ENCODE measurements at regions not wholly inside any gene's neighbourhood (a gene's known extent, or its start where the extent isn't known, plus 50 kb on each side); places are given as distances from the start of the nearest gene placed in this dataset.

GRCh38 chr9:135418161-135418560, 61.4 kb upstream of the PPP1R26 start:
- Histone ChIP-seq H3K36me3 (ENCODE audit: insufficient read depth, low read length) (no peaks in the 10 kb centered on the region), H3K9me3 (ENCODE audit: low read depth, low read length) (no peaks in the 10 kb centered on the region), H3K4me2 (ENCODE audit: insufficient read depth, low read length) (no peak overlapping the region), H3K4me3 (ENCODE audit: insufficient read depth, low read length) (no peak overlapping the region), H3K27me3 (ENCODE audit: insufficient read depth, low read length) (no peaks in the 10 kb centered on the region), H2AFZ (ENCODE audit: low read length) (no peak overlapping the region), H3K27ac (ENCODE audit: low read depth, low read length) (no peak overlapping the region), H3K4me1 (ENCODE audit: insufficient read depth, low read length) (no peaks in the 10 kb centered on the region), H3K79me2 (ENCODE audit: insufficient read depth, low read length) (no peaks in the 10 kb centered on the region), H4K20me1 (ENCODE audit: insufficient read depth, low read length) (no peaks in the 10 kb centered on the region)
- no peak for TF ChIP-seq CTCF (IDR thresholded peaks at IDR 0.05; ENCODE audit: extremely low read depth, low read depth, low read length)
- peak; percentile 75 for DNase-seq (ENCODE audit: insufficient read length, low spot score, missing footprints)

GRCh38 chr9:135419106-135419505, 60.5 kb upstream of the PPP1R26 start:
- Histone ChIP-seq H3K4me2 (ENCODE audit: insufficient read depth, low read length) (no peak overlapping the region), H3K9me3 (ENCODE audit: low read depth, low read length) (no peaks in the 10 kb centered on the region), H2AFZ (ENCODE audit: low read length) (no peak overlapping the region), H3K27me3 (ENCODE audit: insufficient read depth, low read length) (no peaks in the 10 kb centered on the region), H3K27ac (ENCODE audit: low read depth, low read length) (no peak overlapping the region), H3K4me1 (ENCODE audit: insufficient read depth, low read length) (no peaks in the 10 kb centered on the region), H4K20me1 (ENCODE audit: insufficient read depth, low read length) (no peaks in the 10 kb centered on the region), H3K36me3 (ENCODE audit: insufficient read depth, low read length) (no peaks in the 10 kb centered on the region), H3K79me2 (ENCODE audit: insufficient read depth, low read length) (no peaks in the 10 kb centered on the region), H3K4me3 (ENCODE audit: insufficient read depth, low read length) (no peak overlapping the region)
- no peak for TF ChIP-seq CTCF (IDR thresholded peaks at IDR 0.05; ENCODE audit: extremely low read depth, low read depth, low read length)
- no peak for DNase-seq (ENCODE audit: insufficient read length, low spot score, missing footprints)

GRCh38 chr9:135422341-135422944, 57.1 kb upstream of the PPP1R26 start:
- DNase-seq (ENCODE audit: insufficient read length, low spot score, missing footprints) = peak; percentile 5
- Histone ChIP-seq H3K4me3 (ENCODE audit: insufficient read depth, low read length) (no peak overlapping the region), H2AFZ (ENCODE audit: low read length) (no peak overlapping the region), H3K9me3 (ENCODE audit: low read depth, low read length) (no peaks in the 10 kb centered on the region), H3K27me3 (ENCODE audit: insufficient read depth, low read length) (no peaks in the 10 kb centered on the region), H3K27ac (ENCODE audit: low read depth, low read length) (no peak overlapping the region), H4K20me1 (ENCODE audit: insufficient read depth, low read length) (no peaks in the 10 kb centered on the region), H3K79me2 (ENCODE audit: insufficient read depth, low read length) (no peaks in the 10 kb centered on the region), H3K4me1 (ENCODE audit: insufficient read depth, low read length) (no peaks in the 10 kb centered on the region), H3K4me2 (ENCODE audit: insufficient read depth, low read length) (no peak overlapping the region), H3K36me3 (ENCODE audit: insufficient read depth, low read length) (no peaks in the 10 kb centered on the region)
- no peak for TF ChIP-seq CTCF (IDR thresholded peaks at IDR 0.05; ENCODE audit: extremely low read depth, low read depth, low read length)

- no peaks in the 10 kb centered on the region for H3K4me1 ChIP-seq (ENCODE audit: insufficient read depth, low read length)
- TF ChIP-seq CTCF (IDR thresholded peaks at IDR 0.05; ENCODE audit: extremely low read depth, low read depth, low read length) = no peak
- no peaks in the 10 kb centered on the region for H3K36me3 ChIP-seq (ENCODE audit: insufficient read depth, low read length)
- DNase-seq (ENCODE audit: insufficient read length, low spot score, missing footprints) = no peak
- no peaks in the 10 kb centered on the region for H3K79me2 ChIP-seq (ENCODE audit: insufficient read depth, low read length)
- no peak overlapping the region for H3K4me3 ChIP-seq (ENCODE audit: insufficient read depth, low read length)
- H3K27ac ChIP-seq (ENCODE audit: low read depth, low read length) = no peak overlapping the region
- H3K27me3 ChIP-seq (ENCODE audit: insufficient read depth, low read length) = no peaks in the 10 kb centered on the region
- H2AFZ ChIP-seq (ENCODE audit: low read length) = no peak overlapping the region
- H3K9me3 ChIP-seq (ENCODE audit: low read depth, low read length) = no peaks in the 10 kb centered on the region
- no peak overlapping the region for H3K4me2 ChIP-seq (ENCODE audit: insufficient read depth, low read length)
- H4K20me1 ChIP-seq (ENCODE audit: insufficient read depth, low read length) = no peaks in the 10 kb centered on the region
These were observed 55.9 kb upstream of the PPP1R26 start for GRCh38 chr9:135423725-135424124.
